ENCODE measurements at regions not wholly inside any gene's neighbourhood (a gene's known extent, or its start where the extent isn't known, plus 50 kb on each side); places are given as distances from the start of the nearest gene placed in this dataset.

DNA sequence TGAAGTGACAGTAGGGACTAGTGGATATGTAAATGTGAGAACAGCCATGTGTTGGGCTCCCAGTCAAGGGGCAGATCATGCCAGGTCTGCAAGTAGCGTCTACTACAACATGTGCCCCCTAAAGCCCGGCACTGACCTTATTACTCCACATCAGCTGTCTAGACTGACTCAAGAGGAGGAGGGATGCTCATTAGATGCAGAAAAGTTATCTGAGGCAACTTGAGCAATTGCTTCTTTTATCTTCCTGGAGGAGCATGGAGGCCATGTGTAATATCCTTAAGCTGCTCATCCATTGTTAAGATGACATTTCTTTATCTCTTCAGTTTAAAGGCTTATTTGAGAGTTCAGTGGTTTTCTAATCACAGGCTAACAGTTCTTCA is 404.7 kb upstream of the FLRT2 start:
- TF ChIP-seq POLR2A (IDR thresholded peaks at IDR 0.05) (no peak), CTCF (IDR thresholded peaks at IDR 0.05) (no peak)
